Neural progenitor cell (in vitro differentiated cells): ENCODE measurements at regions not wholly inside any gene's neighbourhood (a gene's known extent, or its start where the extent isn't known, plus 50 kb on each side); places are given as distances from the start of the nearest gene placed in this dataset.
A peak's percentile ranks its signal among the peaks of the same experiment; 100 is the strongest.

Experiments used
- DNase-seq: peaks from one replicate; pipeline ENCODE4 v3.0.0-alpha.2; 2016; ENCODE audit warnings: low spot score
- H2AFZ ChIP-seq: fragments of 200-600 bp; sonication (generic); replicated peaks from 2 replicates; pipeline ENCODE4 v1.6.1; 2016; ENCODE audit warnings: antibody characterized with exemption
- H3F3A ChIP-seq: fragments of 200-600 bp; sonication (generic); 2 replicates; pipeline ENCODE4 v1.6.1; 2016; ENCODE audit warnings: antibody characterized with exemption, low read depth
- H3K27ac ChIP-seq: fragments of 200-600 bp; sonication (generic); 2 replicates; pipeline ENCODE4 v1.5.1; 2016; ENCODE audit warnings: mild to moderate bottlenecking
- H3K27me3 ChIP-seq: fragments of 200-600 bp; sonication (generic); 2 replicates; pipeline ENCODE4 v1.6.1; 2016; ENCODE audit warnings: mild to moderate bottlenecking, moderate library complexity
- H3K36me3 ChIP-seq: fragments of 200-600 bp; sonication (generic); 2 replicates; pipeline ENCODE4 v1.5.1; 2016
- H3K4me1 ChIP-seq: fragments of 200-600 bp; sonication (generic); 2 replicates; pipeline ENCODE4 v1.6.1; 2016; ENCODE audit warnings: mixed run types
- H3K4me2 ChIP-seq: fragments of 200-600 bp; sonication (generic); 2 replicates; pipeline ENCODE4 v1.6.1; 2016
- H3K4me3 ChIP-seq: fragments of 200-600 bp; sonication (generic); 2 replicates; pipeline ENCODE4 v1.5.1; 2016
- H3K79me2 ChIP-seq: fragments of 200-600 bp; sonication (generic); 2 replicates; pipeline ENCODE4 v1.6.1; 2016; ENCODE audit warnings: low read depth
- H3K9ac ChIP-seq: fragments of 200-600 bp; sonication (generic); 2 replicates; pipeline ENCODE4 v1.6.1; 2016
- H3K9me3 ChIP-seq: fragments of 200-600 bp; sonication (generic); 2 replicates; pipeline ENCODE4 v1.5.1; 2016; ENCODE audit warnings: low read depth
- H4K20me1 ChIP-seq: fragments of 200-600 bp; sonication (generic); 2 replicates; pipeline ENCODE4 v1.6.1; 2016; ENCODE audit warnings: low read depth
- H3K27ac Mint-ChIP-seq: 3 replicates; pipeline ENCODE4 v1.8.0; 2021; ENCODE audit warnings: mixed read lengths
- H3K27me3 Mint-ChIP-seq: 2 replicates; pipeline ENCODE4 v1.8.0; 2022; ENCODE audit warnings: low read depth, mild to moderate bottlenecking, inconsistent platforms, moderate library complexity, mixed read lengths; ENCODE audit not compliant: insufficient read depth
- H3K36me3 Mint-ChIP-seq: 3 replicates; pipeline ENCODE4 v1.8.0; 2021; ENCODE audit warnings: mixed read lengths
- H3K4me1 Mint-ChIP-seq: 3 replicates; pipeline ENCODE4 v1.8.0; 2021; ENCODE audit warnings: mixed read lengths
- H3K4me3 Mint-ChIP-seq: 3 replicates; pipeline ENCODE4 v1.8.0; 2021; ENCODE audit warnings: mild to moderate bottlenecking, moderate library complexity, mixed read lengths
- H3K9me3 Mint-ChIP-seq: 3 replicates; pipeline ENCODE4 v1.8.0; 2020; ENCODE audit warnings: mixed read lengths
- CTCF ChIP-seq: fragments of 200-600 bp; sonication (generic); IDR thresholded peaks from 2 replicates; pipeline ENCODE4 v1.5.1; 2017; ENCODE audit warnings: antibody characterized with exemption, mild to moderate bottlenecking
- EZH2 ChIP-seq: fragments of 200-600 bp; sonication (generic); IDR thresholded peaks from 2 replicates; pipeline ENCODE4 v1.6.1; 2017; ENCODE audit warnings: antibody characterized with exemption, mild to moderate bottlenecking, moderate library complexity
- EZH2phosphoT487 ChIP-seq: fragments of 200-600 bp; sonication (generic); IDR thresholded peaks from 2 replicates; pipeline ENCODE4 v1.6.1; 2017; ENCODE audit warnings: antibody characterized with exemption

- Mint-ChIP-seq H3K27ac (no peak overlapping the region), H3K4me1 (peaks cover 9% of the 10 kb centered on the region), H3K36me3 (no peaks in the 10 kb centered on the region), H3K9me3 (no peaks in the 10 kb centered on the region), H3K4me3 (no peak overlapping the region), H3K27me3 (no peaks in the 10 kb centered on the region)
- no peaks in the 10 kb centered on the region for H3K36me3 ChIP-seq
- no peak overlapping the region for H3K27ac ChIP-seq
- no peak overlapping the region for H3K9ac ChIP-seq
- DNase-seq = peak; percentile 33
- no peaks in the 10 kb centered on the region for H3F3A ChIP-seq
- H3K4me3 ChIP-seq = no peak overlapping the region
- H4K20me1 ChIP-seq = no peaks in the 10 kb centered on the region
- peak overlapping the region; percentile 50 for H2AFZ ChIP-seq
- no peaks in the 10 kb centered on the region for H3K9me3 ChIP-seq
- no peaks in the 10 kb centered on the region for H3K79me2 ChIP-seq
- no peaks in the 10 kb centered on the region for H3K27me3 ChIP-seq
- no peak for TF ChIP-seq CTCF
- TF ChIP-seq EZH2phosphoT487 = no peak
- no peak for TF ChIP-seq EZH2
- peaks cover 14% of the 10 kb centered on the region for H3K4me1 ChIP-seq
- H3K4me2 ChIP-seq = peak overlapping the region; percentile 13
Measured at GRCh38 chr4:107148904-107149303, 112.8 kb upstream of the DKK2 start.

GRCh38 chr4:107147873-107148272 lies 111.8 kb upstream of the DKK2 start:
- Histone ChIP-seq H3K9me3 (no peaks in the 10 kb centered on the region), H2AFZ (no peak overlapping the region), H3K79me2 (no peaks in the 10 kb centered on the region), H3K27ac (no peak overlapping the region), H3K4me3 (no peak overlapping the region), H3K27me3 (no peaks in the 10 kb centered on the region), H3K4me1 (peaks cover 7% of the 10 kb centered on the region), H3K36me3 (no peaks in the 10 kb centered on the region), H3F3A (no peaks in the 10 kb centered on the region), H3K9ac (no peak overlapping the region), H4K20me1 (no peaks in the 10 kb centered on the region), H3K4me2 (no peak overlapping the region)
- no peak for DNase-seq
- no peak overlapping the region for H3K4me3 Mint-ChIP-seq
- H3K4me1 Mint-ChIP-seq = peaks cover 3% of the 10 kb centered on the region
- no peaks in the 10 kb centered on the region for H3K9me3 Mint-ChIP-seq
- no peak overlapping the region for H3K27ac Mint-ChIP-seq
- no peaks in the 10 kb centered on the region for H3K27me3 Mint-ChIP-seq
- H3K36me3 Mint-ChIP-seq = no peaks in the 10 kb centered on the region
- TF ChIP-seq EZH2 = no peak
- TF ChIP-seq EZH2phosphoT487 = no peak
- TF ChIP-seq CTCF = no peak

GRCh38 chr4:107138433-107138832 lies 102.3 kb upstream of the DKK2 start:
- no peak overlapping the region for H2AFZ ChIP-seq
- Mint-ChIP-seq H3K27ac (no peak overlapping the region), H3K27me3 (peaks cover 2% of the 10 kb centered on the region), H3K4me3 (no peak overlapping the region), H3K9me3 (no peaks in the 10 kb centered on the region), H3K4me1 (no peaks in the 10 kb centered on the region), H3K36me3 (no peaks in the 10 kb centered on the region)
- H4K20me1 ChIP-seq = no peaks in the 10 kb centered on the region
- no peaks in the 10 kb centered on the region for H3K27me3 ChIP-seq
- no peak for DNase-seq
- no peak overlapping the region for H3K4me2 ChIP-seq
- H3K9me3 ChIP-seq = no peaks in the 10 kb centered on the region
- TF ChIP-seq EZH2 (no peak), CTCF (no peak), EZH2phosphoT487 (no peak)
- no peak overlapping the region for H3K4me3 ChIP-seq
- no peaks in the 10 kb centered on the region for H3K36me3 ChIP-seq
- H3K9ac ChIP-seq = no peak overlapping the region
- no peaks in the 10 kb centered on the region for H3F3A ChIP-seq
- no peaks in the 10 kb centered on the region for H3K79me2 ChIP-seq
- no peak overlapping the region for H3K27ac ChIP-seq
- no peaks in the 10 kb centered on the region for H3K4me1 ChIP-seq
